Activated naive CD8-positive, alpha-beta T cell (primary cell): ENCODE measurements at regions not wholly inside any gene's neighbourhood (a gene's known extent, or its start where the extent isn't known, plus 50 kb on each side); places are given as distances from the start of the nearest gene placed in this dataset.

Experiments used
- H3K27ac Mint-ChIP-seq: one replicate; pipeline ENCODE4 v1.8.0; 2021; ENCODE audit warnings: mixed read lengths
- H3K27me3 Mint-ChIP-seq: one replicate; pipeline ENCODE4 v1.8.0; 2021; ENCODE audit warnings: mixed read lengths
- H3K36me3 Mint-ChIP-seq: one replicate; pipeline ENCODE4 v1.8.0; 2021; ENCODE audit warnings: mixed read lengths
- H3K4me1 Mint-ChIP-seq: one replicate; pipeline ENCODE4 v1.8.0; 2021; ENCODE audit warnings: low read depth, mixed read lengths
- H3K4me3 Mint-ChIP-seq: one replicate; pipeline ENCODE4 v1.8.0; 2021; ENCODE audit warnings: mild to moderate bottlenecking, mixed read lengths
- H3K9me3 Mint-ChIP-seq: one replicate; pipeline ENCODE4 v1.8.0; 2021; ENCODE audit warnings: low read depth, mixed read lengths

DNA sequence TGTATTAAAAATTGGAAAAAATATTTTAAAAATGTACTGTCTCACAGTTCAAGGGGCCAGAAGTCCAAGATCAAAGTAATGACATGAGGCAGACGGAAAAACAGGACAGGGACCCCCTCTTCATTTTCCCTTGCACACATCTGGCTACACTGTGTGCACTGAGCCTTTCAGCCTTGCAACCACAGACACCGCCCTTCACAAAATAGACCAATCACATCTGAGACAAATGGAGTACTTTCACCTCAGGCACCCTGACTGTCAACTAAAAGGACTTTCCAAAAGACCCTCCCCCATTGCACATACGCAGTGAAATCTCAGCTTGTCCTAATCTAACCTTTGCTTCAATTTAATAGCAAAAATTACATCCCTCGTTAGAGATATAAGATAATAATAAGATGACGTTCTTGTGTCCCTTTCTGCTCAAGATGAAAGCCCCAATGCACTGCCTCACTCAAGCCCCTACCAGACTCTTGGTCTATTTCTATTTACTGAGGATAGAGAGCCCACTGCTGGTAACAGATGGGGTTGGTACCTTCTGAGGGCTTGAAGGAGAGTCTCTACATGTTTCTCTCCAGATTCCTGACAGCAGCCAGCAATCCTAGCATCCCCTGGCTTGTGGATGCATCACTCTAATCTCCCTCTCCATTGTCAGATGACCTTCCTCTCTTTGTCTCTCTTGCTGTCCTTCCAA lies 514.8 kb upstream of the ADAMTS16 start:
- no peak overlapping the region for H3K27ac Mint-ChIP-seq
- H3K4me1 Mint-ChIP-seq, result no peaks in the 10 kb centered on the region
- H3K36me3 Mint-ChIP-seq, result no peaks in the 10 kb centered on the region
- no peaks in the 10 kb centered on the region for H3K27me3 Mint-ChIP-seq
- H3K9me3 Mint-ChIP-seq, result peaks cover 4% of the 10 kb centered on the region
- H3K4me3 Mint-ChIP-seq, result no peak overlapping the region

DNA sequence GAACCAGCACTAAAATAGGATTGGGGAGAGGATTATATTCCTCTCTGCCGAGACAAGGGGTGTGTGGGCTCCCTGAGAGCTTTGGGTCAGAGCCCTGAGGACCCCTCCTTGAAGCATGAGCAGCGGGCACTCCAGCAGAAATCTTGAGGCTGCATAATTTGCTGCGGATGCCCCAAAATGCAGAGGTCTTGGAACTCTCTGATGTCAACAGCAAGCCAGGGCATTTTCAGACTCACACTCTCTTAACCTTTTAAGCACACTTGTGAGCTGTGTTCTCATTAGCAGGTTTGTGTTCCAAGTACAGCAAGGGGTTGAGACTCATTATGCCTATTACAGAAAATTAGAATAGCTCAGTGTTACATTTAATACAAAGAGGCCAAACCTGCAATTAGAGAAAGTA lies 513.0 kb upstream of the ADAMTS16 start:
- H3K4me3 Mint-ChIP-seq, result no peak overlapping the region
- H3K4me1 Mint-ChIP-seq, result no peaks in the 10 kb centered on the region
- H3K36me3 Mint-ChIP-seq, result no peaks in the 10 kb centered on the region
- H3K27ac Mint-ChIP-seq, result no peak overlapping the region
- peaks cover 4% of the 10 kb centered on the region for H3K9me3 Mint-ChIP-seq
- no peaks in the 10 kb centered on the region for H3K27me3 Mint-ChIP-seq

DNA sequence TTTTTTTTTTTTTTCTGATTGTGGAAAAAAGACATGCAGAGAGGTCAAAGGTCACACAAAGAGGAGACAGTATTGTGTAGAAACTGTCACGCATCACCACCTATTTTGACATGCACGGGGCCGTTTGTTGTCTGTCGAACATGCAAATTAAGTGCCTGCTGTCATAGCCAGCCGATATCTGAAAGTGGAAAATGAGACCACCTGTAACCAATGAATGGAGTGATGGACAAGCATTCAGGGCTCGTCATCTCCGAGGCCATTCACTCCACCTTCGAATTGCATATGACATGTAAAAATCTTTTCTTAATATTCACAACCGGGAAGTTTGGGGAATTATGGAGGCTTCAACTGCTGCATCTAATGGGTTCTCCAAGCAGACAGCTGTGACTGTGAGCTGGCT lies 512.2 kb upstream of the ADAMTS16 start:
- no peaks in the 10 kb centered on the region for H3K36me3 Mint-ChIP-seq
- H3K9me3 Mint-ChIP-seq, result peaks cover 4% of the 10 kb centered on the region
- no peak overlapping the region for H3K27ac Mint-ChIP-seq
- no peak overlapping the region for H3K4me3 Mint-ChIP-seq
- H3K4me1 Mint-ChIP-seq, result no peaks in the 10 kb centered on the region
- H3K27me3 Mint-ChIP-seq, result no peaks in the 10 kb centered on the region

DNA sequence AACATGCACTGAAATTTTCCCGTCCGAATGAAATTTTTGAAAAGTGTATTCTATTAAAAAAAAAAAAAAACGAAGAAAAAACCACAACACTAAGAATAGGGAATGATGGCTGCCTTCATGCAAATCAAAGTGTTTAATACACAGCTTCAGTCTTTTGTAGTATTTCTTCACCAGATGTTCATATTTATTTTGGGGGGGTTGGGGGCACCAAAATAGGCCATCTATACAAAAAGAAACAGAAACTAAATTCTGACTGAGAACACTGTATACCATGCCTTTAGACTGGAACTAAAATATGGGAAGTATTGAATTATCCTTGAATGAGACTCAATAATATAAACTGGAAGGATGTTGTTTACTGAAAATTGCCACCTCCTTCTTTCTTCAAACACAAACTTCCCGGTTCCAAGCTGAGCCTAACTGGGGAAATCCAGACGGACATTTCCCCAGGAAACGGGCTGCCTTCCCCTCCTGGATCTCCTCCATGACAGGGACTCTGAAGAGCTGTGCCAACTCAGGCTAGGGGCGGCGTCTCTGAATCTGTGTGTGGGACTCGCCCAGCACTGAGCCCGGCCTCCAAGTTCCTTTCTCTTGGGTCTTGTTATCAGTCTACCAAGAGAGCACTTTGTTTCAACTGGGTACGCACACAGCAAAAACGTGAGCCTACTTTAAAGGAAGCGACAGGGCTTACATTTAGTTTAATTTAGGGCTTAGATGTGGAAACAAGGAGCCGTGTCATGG lies 511.3 kb upstream of the ADAMTS16 start:
- no peaks in the 10 kb centered on the region for H3K4me1 Mint-ChIP-seq

DNA sequence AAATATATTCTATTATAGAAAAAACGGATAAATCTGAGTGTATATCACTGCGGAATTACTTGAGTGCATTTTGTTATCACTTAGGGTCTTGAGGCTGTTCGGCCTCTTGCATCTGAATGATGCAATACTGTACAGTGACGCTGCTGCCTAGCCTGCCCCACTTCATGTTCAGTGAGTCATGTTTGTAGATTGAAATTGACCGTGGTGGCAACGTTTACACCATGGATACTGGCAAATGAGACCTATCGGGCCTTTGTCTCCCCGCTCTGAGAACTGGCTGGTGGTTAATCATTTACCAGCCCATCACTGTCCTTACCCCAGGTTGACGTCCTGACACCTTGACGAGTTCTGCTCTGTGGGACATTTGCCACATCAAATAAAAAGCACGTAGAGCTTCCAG lies 510.1 kb upstream of the ADAMTS16 start:
- Mint-ChIP-seq H3K36me3 (no peaks in the 10 kb centered on the region), H3K9me3 (peaks cover 4% of the 10 kb centered on the region), H3K27me3 (no peaks in the 10 kb centered on the region), H3K4me3 (no peak overlapping the region), H3K4me1 (no peaks in the 10 kb centered on the region), H3K27ac (no peak overlapping the region)

More for the DNA sequence above, 511.3 kb upstream of the ADAMTS16 start:
- Mint-ChIP-seq H3K27ac (no peak overlapping the region), H3K4me3 (no peak overlapping the region), H3K36me3 (no peaks in the 10 kb centered on the region), H3K27me3 (no peaks in the 10 kb centered on the region), H3K9me3 (peaks cover 4% of the 10 kb centered on the region)

DNA sequence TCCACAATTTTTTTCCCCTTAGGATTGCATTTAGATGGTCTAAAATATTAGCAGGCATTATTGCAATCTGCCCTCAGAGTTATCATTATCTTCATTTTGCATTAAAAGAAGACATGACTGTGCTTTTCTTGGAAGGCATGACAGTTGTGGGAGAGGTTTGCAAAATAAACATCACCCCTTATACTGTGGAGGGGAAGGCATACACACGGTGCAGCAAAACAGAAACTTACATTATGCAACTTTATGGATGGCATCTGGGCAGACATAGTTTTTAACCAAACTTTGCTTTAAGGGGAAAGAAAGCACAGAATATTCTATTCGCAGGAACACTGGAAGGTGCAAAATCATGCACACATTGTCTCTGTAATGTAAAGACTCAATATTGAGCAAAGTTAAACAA lies 505.8 kb upstream of the ADAMTS16 start:
- H3K27me3 Mint-ChIP-seq, result no peaks in the 10 kb centered on the region
- no peaks in the 10 kb centered on the region for H3K4me1 Mint-ChIP-seq
- no peak overlapping the region for H3K27ac Mint-ChIP-seq
- H3K4me3 Mint-ChIP-seq, result no peak overlapping the region
- H3K36me3 Mint-ChIP-seq, result no peaks in the 10 kb centered on the region
- H3K9me3 Mint-ChIP-seq, result peaks cover 4% of the 10 kb centered on the region

DNA sequence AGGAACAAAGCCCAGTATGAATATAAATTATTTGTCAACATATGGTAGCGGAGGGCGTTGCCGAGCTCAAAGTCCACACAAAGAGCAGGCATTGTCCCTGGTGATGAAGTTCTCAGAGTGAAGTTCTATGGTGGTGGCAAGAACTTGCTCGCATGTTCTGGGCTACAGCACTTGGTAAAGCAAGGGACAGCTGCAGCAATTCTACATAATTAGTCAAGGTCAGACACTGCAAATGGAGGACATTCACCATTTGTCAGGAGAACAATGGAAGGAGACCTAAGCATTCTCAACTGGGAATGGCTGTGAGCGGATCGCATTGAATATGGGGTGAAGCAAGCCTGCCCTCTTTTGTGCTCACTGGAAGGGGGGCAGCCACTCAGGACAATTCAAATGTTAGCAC lies 503.8 kb upstream of the ADAMTS16 start:
- Mint-ChIP-seq H3K4me3 (no peak overlapping the region), H3K36me3 (no peaks in the 10 kb centered on the region), H3K27me3 (no peaks in the 10 kb centered on the region), H3K9me3 (no peaks in the 10 kb centered on the region), H3K27ac (no peak overlapping the region), H3K4me1 (no peaks in the 10 kb centered on the region)

DNA sequence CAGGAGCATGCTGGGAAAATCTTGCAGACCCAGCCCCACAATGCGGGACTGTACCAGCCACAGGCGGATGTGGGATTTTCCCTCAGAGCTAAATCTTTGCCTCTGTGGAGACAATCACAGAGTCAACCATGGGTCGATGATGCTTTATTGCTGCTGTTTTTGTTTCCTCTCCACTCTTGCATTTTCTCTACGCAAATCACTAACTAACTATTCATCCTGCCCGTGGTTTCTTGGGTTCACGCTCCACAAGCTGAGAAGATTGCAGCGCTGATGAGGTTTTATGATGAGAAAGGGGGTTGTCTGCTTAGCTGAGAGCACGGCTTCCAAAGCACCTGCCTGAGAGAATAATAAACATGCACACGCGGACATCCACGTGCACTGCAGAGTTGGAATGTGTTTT lies 500.2 kb upstream of the ADAMTS16 start:
- Mint-ChIP-seq H3K9me3 (no peaks in the 10 kb centered on the region), H3K27ac (no peak overlapping the region), H3K4me3 (no peak overlapping the region), H3K4me1 (no peaks in the 10 kb centered on the region), H3K27me3 (no peaks in the 10 kb centered on the region), H3K36me3 (no peaks in the 10 kb centered on the region)

DNA sequence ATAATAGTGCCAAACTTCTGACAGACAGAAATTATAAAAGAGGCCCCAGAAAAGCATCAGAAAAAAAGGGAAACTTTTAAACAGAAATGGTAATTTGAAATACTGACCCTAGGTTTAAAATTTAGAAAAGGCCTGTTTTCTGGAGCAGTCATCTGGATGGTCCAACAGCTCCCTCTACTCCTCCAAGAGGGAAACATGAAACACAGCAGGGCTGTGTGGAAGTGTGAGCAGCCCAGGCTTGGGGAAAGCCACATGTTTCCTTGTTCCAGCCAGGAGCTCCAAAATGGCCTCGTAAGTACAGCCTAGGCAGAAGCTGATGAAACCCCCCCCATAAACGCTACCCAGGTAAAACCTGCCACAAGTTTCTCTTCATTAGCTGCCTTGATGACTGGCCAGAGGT lies 499.3 kb upstream of the ADAMTS16 start:
- Mint-ChIP-seq H3K9me3 (no peaks in the 10 kb centered on the region), H3K4me3 (no peak overlapping the region), H3K27me3 (no peaks in the 10 kb centered on the region), H3K4me1 (no peaks in the 10 kb centered on the region), H3K36me3 (no peaks in the 10 kb centered on the region), H3K27ac (no peak overlapping the region)

DNA sequence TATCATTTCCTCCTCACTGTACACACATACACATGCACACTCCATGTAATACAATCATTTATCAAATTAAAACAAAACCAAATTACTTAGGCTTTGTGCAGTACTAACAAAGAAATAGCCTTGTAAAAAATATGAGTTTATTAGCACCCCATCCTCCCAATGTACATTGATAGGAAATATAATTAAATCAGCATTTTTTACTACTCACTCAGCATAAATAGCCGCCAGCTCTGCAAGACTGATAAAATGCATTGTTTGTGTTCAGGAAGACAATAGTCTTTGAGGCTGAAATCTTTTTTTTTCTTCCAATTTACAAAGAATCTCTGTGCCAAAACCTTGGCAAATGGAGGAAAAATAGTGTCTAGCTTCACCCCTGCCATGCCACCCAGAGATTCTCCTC lies 497.6 kb upstream of the ADAMTS16 start:
- Mint-ChIP-seq H3K27ac (no peak overlapping the region), H3K4me1 (no peaks in the 10 kb centered on the region), H3K9me3 (no peaks in the 10 kb centered on the region), H3K27me3 (no peaks in the 10 kb centered on the region), H3K36me3 (no peaks in the 10 kb centered on the region), H3K4me3 (no peak overlapping the region)

DNA sequence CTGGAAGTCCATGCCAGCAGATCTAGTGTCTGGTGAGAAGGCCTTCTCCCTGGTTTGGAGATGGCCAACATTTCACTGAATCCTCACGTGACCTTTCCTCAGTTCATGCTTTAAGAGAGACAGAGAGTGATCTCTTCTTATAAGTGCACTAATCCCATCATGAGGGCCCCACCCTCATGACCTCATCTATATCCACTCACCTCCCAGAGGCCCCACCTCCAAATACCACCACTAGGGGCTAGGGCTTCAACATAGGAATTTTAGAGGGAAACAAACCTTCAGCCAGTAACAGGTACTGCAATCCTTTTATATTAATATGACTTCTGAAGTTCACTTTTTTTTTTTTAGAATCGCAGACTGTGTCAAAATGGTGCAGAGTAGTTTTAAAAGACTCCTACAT lies 496.9 kb upstream of the ADAMTS16 start:
- H3K36me3 Mint-ChIP-seq, result no peaks in the 10 kb centered on the region
- H3K4me3 Mint-ChIP-seq, result no peak overlapping the region
- no peaks in the 10 kb centered on the region for H3K9me3 Mint-ChIP-seq

DNA sequence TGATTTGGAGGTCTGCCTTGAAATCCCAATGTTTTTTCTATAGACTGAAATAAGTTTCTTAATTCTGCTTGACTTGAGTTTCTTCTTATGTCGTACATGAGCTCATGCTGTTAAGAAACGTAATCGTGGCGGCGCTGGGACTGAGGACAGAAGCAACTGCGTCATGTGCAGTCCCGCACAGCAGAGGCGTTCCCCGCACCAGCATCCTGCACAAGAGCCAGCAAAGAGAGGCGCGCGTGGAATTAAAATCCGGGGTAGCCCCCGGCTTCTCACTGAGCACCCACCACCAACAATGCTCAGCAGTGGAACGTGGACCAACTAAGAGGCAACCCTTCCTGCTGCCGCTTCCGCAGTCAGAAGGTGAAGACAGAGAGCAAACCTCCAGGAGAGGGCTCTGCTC lies 496.2 kb upstream of the ADAMTS16 start:
- no peak overlapping the region for H3K4me3 Mint-ChIP-seq
- no peaks in the 10 kb centered on the region for H3K4me1 Mint-ChIP-seq
- H3K36me3 Mint-ChIP-seq, result no peaks in the 10 kb centered on the region
- no peaks in the 10 kb centered on the region for H3K27me3 Mint-ChIP-seq
- H3K27ac Mint-ChIP-seq, result no peak overlapping the region
- H3K9me3 Mint-ChIP-seq, result no peaks in the 10 kb centered on the region

More for the DNA sequence above, 496.9 kb upstream of the ADAMTS16 start:
- no peaks in the 10 kb centered on the region for H3K27me3 Mint-ChIP-seq
- H3K27ac Mint-ChIP-seq, result no peak overlapping the region
- H3K4me1 Mint-ChIP-seq, result no peaks in the 10 kb centered on the region

DNA sequence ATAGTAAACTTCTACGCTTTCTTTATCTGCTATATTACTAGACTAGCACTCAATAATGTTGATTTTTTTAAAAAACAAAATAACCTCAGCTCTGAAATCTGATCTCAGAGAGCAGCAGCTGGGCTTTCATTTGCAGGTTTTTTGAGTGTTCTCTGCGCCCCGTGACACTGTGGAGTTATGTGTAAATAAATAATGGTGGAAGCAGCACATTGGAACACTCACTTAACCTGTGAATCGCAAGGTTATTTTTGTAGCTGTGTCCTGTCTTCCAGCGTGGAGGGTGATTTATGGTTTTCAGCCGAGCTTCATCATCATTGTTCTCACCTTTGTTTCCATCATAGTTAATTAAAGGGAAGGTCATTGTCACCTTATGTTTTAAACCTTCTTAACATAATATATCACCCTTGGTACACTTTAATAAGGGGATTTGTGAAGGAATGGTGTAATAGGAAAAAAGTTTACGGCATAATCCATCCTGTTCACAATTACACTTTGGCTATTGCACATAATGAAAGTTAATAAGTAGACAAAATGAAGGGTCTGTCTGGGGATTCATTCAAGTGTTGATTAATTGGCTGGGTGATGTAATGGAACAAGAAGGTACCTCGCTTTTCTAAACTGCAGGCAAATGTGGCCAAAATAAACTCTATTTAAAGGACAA lies 493.3 kb upstream of the ADAMTS16 start:
- H3K27me3 Mint-ChIP-seq, result no peaks in the 10 kb centered on the region
- no peaks in the 10 kb centered on the region for H3K36me3 Mint-ChIP-seq
- H3K4me3 Mint-ChIP-seq, result no peak overlapping the region
- H3K27ac Mint-ChIP-seq, result no peak overlapping the region
- peaks cover 2% of the 10 kb centered on the region for H3K9me3 Mint-ChIP-seq
- no peaks in the 10 kb centered on the region for H3K4me1 Mint-ChIP-seq

DNA sequence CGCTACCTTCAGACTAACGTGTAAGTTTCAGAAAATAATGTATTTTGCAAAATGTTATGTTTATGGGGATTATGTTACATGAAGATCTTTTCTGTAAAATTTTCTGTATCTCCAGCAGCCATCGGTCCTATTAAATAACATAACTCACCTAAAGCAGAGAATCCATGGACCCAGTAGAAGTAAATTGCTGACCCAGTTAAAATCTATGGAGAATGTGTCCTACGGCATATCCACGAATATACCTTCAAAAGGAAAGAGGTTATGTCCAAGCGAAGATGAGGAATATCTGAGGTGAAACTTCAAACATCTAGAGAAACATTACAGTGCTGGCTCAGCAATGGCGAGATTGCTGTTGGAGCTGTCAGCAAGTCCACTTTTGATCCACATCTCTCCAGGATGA lies 492.2 kb upstream of the ADAMTS16 start:
- Mint-ChIP-seq H3K9me3 (peaks cover 4% of the 10 kb centered on the region), H3K27me3 (no peaks in the 10 kb centered on the region), H3K4me1 (no peaks in the 10 kb centered on the region), H3K4me3 (no peak overlapping the region), H3K36me3 (no peaks in the 10 kb centered on the region), H3K27ac (no peak overlapping the region)

DNA sequence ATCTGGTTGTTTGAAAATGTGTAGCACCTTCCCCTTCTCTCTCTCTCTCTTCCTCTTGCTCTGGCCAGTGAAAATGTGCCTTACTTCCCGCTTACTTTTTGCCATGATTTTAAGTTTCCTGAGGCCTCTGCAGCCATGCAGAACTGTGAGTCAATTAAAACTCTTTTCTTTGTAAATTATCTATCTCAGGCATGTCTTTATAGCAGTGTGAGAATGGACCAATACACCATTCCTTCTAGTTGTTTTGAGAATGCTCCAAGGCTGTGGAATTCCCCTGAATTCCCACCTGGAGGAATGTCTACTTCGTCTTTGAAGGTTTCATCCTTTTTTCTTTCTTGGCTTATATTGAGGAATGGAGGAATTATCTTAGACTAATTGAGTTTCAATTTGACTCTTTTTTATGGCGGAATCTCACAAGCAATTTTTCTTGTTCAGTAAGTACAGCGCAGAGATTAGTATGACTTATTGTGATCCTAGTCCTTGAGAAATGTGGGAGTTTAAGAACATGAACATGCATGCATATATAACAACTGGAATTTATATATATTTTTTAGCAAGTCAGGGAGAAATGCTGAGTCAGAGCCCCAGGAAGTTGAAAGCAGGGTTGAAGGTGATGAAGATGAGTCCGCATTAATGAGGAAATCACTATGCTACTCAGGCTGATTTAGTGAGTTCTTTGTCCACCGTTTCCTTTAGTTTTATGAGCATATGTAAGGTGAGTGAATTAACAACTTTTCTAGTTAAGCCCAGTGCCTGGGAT lies 488.1 kb upstream of the ADAMTS16 start:
- no peak overlapping the region for H3K27ac Mint-ChIP-seq
- H3K36me3 Mint-ChIP-seq, result no peaks in the 10 kb centered on the region
- H3K4me1 Mint-ChIP-seq, result no peaks in the 10 kb centered on the region
- H3K27me3 Mint-ChIP-seq, result no peaks in the 10 kb centered on the region
- H3K9me3 Mint-ChIP-seq, result peaks cover 4% of the 10 kb centered on the region
- H3K4me3 Mint-ChIP-seq, result no peak overlapping the region
